Neural cell (in vitro differentiated cells): ENCODE measurements at regions not wholly inside any gene's neighbourhood (a gene's known extent, or its start where the extent isn't known, plus 50 kb on each side); places are given as distances from the start of the nearest gene placed in this dataset.
"Not testable (repeated sequence)": the region's sequence is repeated elsewhere in the genome, so short reads cannot be mapped to it uniquely, and the experiment has no call there.

Experiments used
- H2AFZ ChIP-seq: fragments of 200-600, 300-800 bp; sonication (generic), shearing (Covaris generic); 2 replicates; pipeline ENCODE4 v1.6.0; 2014; ENCODE audit warnings: low read depth, mild to moderate bottlenecking, antibody characterized with exemption, low read length, moderate library complexity
- H3F3A ChIP-seq: fragments of 200-600 bp; shearing (Covaris generic); 2 replicates; pipeline ENCODE4 v1.6.1; 2016; ENCODE audit warnings: mild to moderate bottlenecking, moderate library complexity, mixed read lengths, antibody characterized with exemption, low read length; ENCODE audit not compliant: insufficient read depth, poor library complexity, severe bottlenecking
- H3K27ac ChIP-seq: fragments of 200-600, 300-800 bp; sonication (generic), shearing (Covaris generic); 2 replicates; pipeline ENCODE4 v1.5.1; 2014; ENCODE audit warnings: mild to moderate bottlenecking, low read length, moderate library complexity
- H3K27me3 ChIP-seq: fragments of 300-800, 200-600 bp; sonication (generic), shearing (Covaris generic); 2 replicates; pipeline ENCODE4 v1.6.0; 2014; ENCODE audit warnings: mild to moderate bottlenecking, low read depth, low read length, moderate library complexity; ENCODE audit not compliant: insufficient read depth
- H3K36me3 ChIP-seq: fragments of 300-800, 200-600 bp; sonication (generic), shearing (Covaris generic); 2 replicates; pipeline ENCODE4 v1.5.1; 2014; ENCODE audit warnings: mild to moderate bottlenecking, antibody characterized with exemption, low read length, moderate library complexity; ENCODE audit not compliant: insufficient read depth
- H3K4me2 ChIP-seq: fragments of 300-800, 200-600 bp; sonication (generic), shearing (Covaris generic); 2 replicates; pipeline ENCODE4 v1.6.0; 2014; ENCODE audit warnings: mild to moderate bottlenecking, low read length
- H3K4me3 ChIP-seq: fragments of 300-800, 200-600 bp; sonication (generic), shearing (Covaris generic); 2 replicates; pipeline ENCODE4 v1.5.1; 2014; ENCODE audit warnings: mild to moderate bottlenecking, low read length, moderate library complexity
- H3K79me2 ChIP-seq: fragments of 200-600 bp; shearing (Covaris generic); replicated peaks from 2 replicates; pipeline ENCODE4 v1.6.0; 2014; ENCODE audit warnings: mild to moderate bottlenecking, low read length, moderate library complexity; ENCODE audit not compliant: insufficient read depth
- H3K9ac ChIP-seq: fragments of 300-800, 200-600 bp; sonication (generic), shearing (Covaris generic); 2 replicates; pipeline ENCODE4 v1.6.1; 2016; ENCODE audit warnings: mild to moderate bottlenecking, low read length, mixed read lengths
- H3K9me2 ChIP-seq: fragments of 200-600 bp; shearing (Covaris generic); 2 replicates; pipeline ENCODE4 v1.6.1; 2016; ENCODE audit warnings: mild to moderate bottlenecking, low read length, mixed read lengths; ENCODE audit not compliant: insufficient read depth
- H3K9me3 ChIP-seq: fragments of 200-600, 300-800 bp; sonication (generic), shearing (Covaris generic); 2 replicates; pipeline ENCODE4 v1.6.1; 2016; ENCODE audit warnings: mild to moderate bottlenecking, mixed run types, low read length, moderate library complexity, mixed read lengths
- H4K20me1 ChIP-seq: fragments of 200-600 bp; shearing (Covaris generic); 2 replicates; pipeline ENCODE4 v1.6.1; 2016; ENCODE audit warnings: mild to moderate bottlenecking, mixed run types; ENCODE audit not compliant: insufficient read depth
- CTCF ChIP-seq: fragments of 450-650 bp; IDR thresholded peaks from 2 replicates; pipeline ENCODE4 v1.5.1; 2014; ENCODE audit warnings: antibody characterized with exemption, mild to moderate bottlenecking, moderate library complexity; ENCODE audit not compliant: poor library complexity, severe bottlenecking
- EP300 ChIP-seq: fragments of 450-650 bp; conservative IDR thresholded peaks from 2 replicates; pipeline ENCODE4 v1.6.1; 2014; ENCODE audit warnings: antibody characterized with exemption, mild to moderate bottlenecking, moderate library complexity; ENCODE audit not compliant: poor library complexity, severe bottlenecking
- EZH2 ChIP-seq: fragments of 200-600, 300-800 bp; shearing (Covaris generic), sonication (generic); IDR thresholded peaks from 2 replicates; pipeline ENCODE4 v1.6.1; 2014; ENCODE audit warnings: antibody characterized with exemption, low read length, borderline replicate concordance, mild to moderate bottlenecking; ENCODE audit not compliant: insufficient read depth, poor library complexity, severe bottlenecking
- MXI1 ChIP-seq: fragments of 450-650 bp; conservative IDR thresholded peaks from 2 replicates; pipeline ENCODE4 v1.6.1; 2014; ENCODE audit warnings: antibody characterized with exemption, mild to moderate bottlenecking; ENCODE audit not compliant: poor library complexity, severe bottlenecking
- POLR2AphosphoS5 ChIP-seq: IDR thresholded peaks from 2 replicates; pipeline ENCODE4 v1.6.1; 2012
- RAD21 ChIP-seq: fragments of 450-650 bp; conservative IDR thresholded peaks from 2 replicates; pipeline ENCODE4 v1.6.1; 2014; ENCODE audit warnings: antibody characterized with exemption, mild to moderate bottlenecking, moderate library complexity
- REST ChIP-seq: IDR thresholded peaks from 2 replicates; pipeline ENCODE4 v1.6.1; 2012; ENCODE audit warnings: borderline replicate concordance
- SMC3 ChIP-seq: fragments of 450-650 bp; conservative IDR thresholded peaks from 2 replicates; pipeline ENCODE4 v1.6.1; 2014; ENCODE audit warnings: antibody characterized with exemption, mild to moderate bottlenecking, moderate library complexity; ENCODE audit not compliant: poor library complexity
- TAF1 ChIP-seq: IDR thresholded peaks from 2 replicates; pipeline ENCODE4 v1.6.1; 2012; ENCODE audit warnings: low read depth

GRCh38 chr10:120209124-120209762 is 247.8 kb upstream of the PLPP4 start:
- Histone ChIP-seq H3K9me3 (no peaks in the 10 kb centered on the region), H3K4me2 (no peak overlapping the region), H4K20me1 (no peaks in the 10 kb centered on the region), H3K36me3 (no peaks in the 10 kb centered on the region), H3K4me3 (no peak overlapping the region), H3F3A (no peaks in the 10 kb centered on the region), H3K9ac (no peak overlapping the region), H2AFZ (no peak overlapping the region), H3K79me2 (no peaks in the 10 kb centered on the region), H3K27ac (no peak overlapping the region), H3K27me3 (no peaks in the 10 kb centered on the region), H3K9me2 (no peaks in the 10 kb centered on the region)
- TF ChIP-seq CTCF: no peak

- H2AFZ ChIP-seq: no peak overlapping the region
- no peak overlapping the region for H3K4me3 ChIP-seq
- no peak for TF ChIP-seq MXI1
- no peak for TF ChIP-seq SMC3
- no peak for TF ChIP-seq CTCF
- no peak for TF ChIP-seq TAF1
- TF ChIP-seq EZH2: no peak
- no peak for TF ChIP-seq POLR2AphosphoS5
- TF ChIP-seq EP300: no peak
- no peak for TF ChIP-seq REST
- TF ChIP-seq RAD21: no peak
- no peaks in the 10 kb centered on the region for H3K79me2 ChIP-seq
- no peaks in the 10 kb centered on the region for H3F3A ChIP-seq
- no peaks in the 10 kb centered on the region for H3K36me3 ChIP-seq
- H3K9me3 ChIP-seq: no peaks in the 10 kb centered on the region
- H3K9ac ChIP-seq: no peak overlapping the region
- no peaks in the 10 kb centered on the region for H3K9me2 ChIP-seq
- H3K27ac ChIP-seq: no peak overlapping the region
- H3K27me3 ChIP-seq: no peaks in the 10 kb centered on the region
- H3K4me2 ChIP-seq: no peak overlapping the region
- H4K20me1 ChIP-seq: no peaks in the 10 kb centered on the region
These were observed 244.8 kb upstream of the PLPP4 start for GRCh38 chr10:120212275-120212674.

GRCh38 chr10:120213283-120213682 is 243.7 kb upstream of the PLPP4 start:
- not testable (repeated sequence) for H3K9me2 ChIP-seq, H3K27me3 ChIP-seq, H3K79me2 ChIP-seq, H4K20me1 ChIP-seq, H3K4me3 ChIP-seq, H2AFZ ChIP-seq, H3K27ac ChIP-seq, H3K9ac ChIP-seq, H3K4me2 ChIP-seq, H3K36me3 ChIP-seq, H3K9me3 ChIP-seq, H3F3A ChIP-seq
